Skeletal muscle tissue (tissue), 3 donors: ENCODE measurements at regions not wholly inside any gene's neighbourhood (a gene's known extent, or its start where the extent isn't known, plus 50 kb on each side); places are given as distances from the start of the nearest gene placed in this dataset.

Experiments
- H3K27ac ChIP-seq: one replicate; pipeline ENCODE4 v1.7.0; 2013; ENCODE audit warnings: mild to moderate bottlenecking, low read depth, low read length, inconsistent platforms
- H3K27me3 ChIP-seq, 3 donors: one replicate each; pipeline ENCODE4 v1.7.0; 2013; ENCODE audit warnings: low read length in 3 of 3; ENCODE audit not compliant: control insufficient read depth in 3 of 3, insufficient read depth in 3 of 3
- H3K36me3 ChIP-seq, 3 donors: one replicate each; pipeline ENCODE4 v1.7.0; 2013; ENCODE audit warnings: low read length in 3 of 3; ENCODE audit not compliant: control insufficient read depth in 3 of 3, insufficient read depth in 3 of 3
- H3K4me1 ChIP-seq, 3 donors: one replicate each; pipeline ENCODE4 v1.7.0; 2013; ENCODE audit warnings: low read length in 3 of 3, mild to moderate bottlenecking in 3 of 3; ENCODE audit not compliant: control insufficient read depth in 3 of 3, insufficient read depth in 3 of 3
- H3K4me3 ChIP-seq, 3 donors: one replicate each; pipeline ENCODE4 v1.7.0; 2013; ENCODE audit warnings: low read length in 3 of 3
- H3K9ac ChIP-seq, 3 donors: one replicate each; pipeline ENCODE4 v1.7.0; 2013; ENCODE audit warnings: low read length in 3 of 3, mild to moderate bottlenecking in 3 of 3, moderate library complexity in 2 of 3, low read depth in 1 of 3
- H3K9me3 ChIP-seq, 3 donors: one replicate each; pipeline ENCODE4 v1.7.0; 2013; ENCODE audit warnings: low read length in 3 of 3; ENCODE audit not compliant: control insufficient read depth in 3 of 3
- donor health status: Osteomylitis.

- H3K9ac ChIP-seq: no peak overlapping the region
- peaks cover 0 to 18% (median 10%) of the 10 kb centered on the region in 3 donors for H3K27me3 ChIP-seq
Measured at GRCh38 chr2:120401275-120402066, 55.5 kb downstream of the INHBB start.

GRCh38 chr2:120402067-120402433 lies 56.1 kb downstream of the INHBB start:
- H3K9ac ChIP-seq: no peak overlapping the region
- H3K36me3 ChIP-seq: no peaks in the 10 kb centered on the region
- H3K27ac ChIP-seq: no peak overlapping the region
- H3K9me3 ChIP-seq: no peaks in the 10 kb centered on the region
- no peaks in the 10 kb centered on the region for H3K4me1 ChIP-seq
- no peak overlapping the region for H3K4me3 ChIP-seq
- H3K27me3 ChIP-seq: peaks cover 0 to 15% (median 7%) of the 10 kb centered on the region in 3 donors

More at GRCh38 chr2:120401275-120402066, 55.5 kb downstream of the INHBB start:
- Histone ChIP-seq H3K9me3 (no peaks in the 10 kb centered on the region), H3K4me1 (no peaks in the 10 kb centered on the region), H3K27ac (no peak overlapping the region), H3K36me3 (no peaks in the 10 kb centered on the region), H3K4me3 (no peak overlapping the region)

- Histone ChIP-seq H3K27ac (no peak overlapping the region), H3K4me3 (no peak overlapping the region), H3K9me3 (no peaks in the 10 kb centered on the region), H3K4me1 (no peaks in the 10 kb centered on the region), H3K27me3 (peaks cover 0 to 15% (median 5%) of the 10 kb centered on the region in 3 donors), H3K36me3 (no peaks in the 10 kb centered on the region), H3K9ac (no peak overlapping the region)
Measured at GRCh38 chr2:120402508-120402907, 56.6 kb downstream of the INHBB start.

GRCh38 chr2:120403261-120403660 lies 57.3 kb downstream of the INHBB start:
- Histone ChIP-seq H3K36me3 (no peaks in the 10 kb centered on the region), H3K9ac (no peak overlapping the region), H3K27me3 (peaks cover 0 to 15% (median 0%) of the 10 kb centered on the region in 3 donors), H3K4me1 (no peaks in the 10 kb centered on the region), H3K4me3 (no peak overlapping the region), H3K9me3 (no peaks in the 10 kb centered on the region), H3K27ac (no peak overlapping the region)

- no peaks in the 10 kb centered on the region for H3K9me3 ChIP-seq
- no peaks in the 10 kb centered on the region for H3K36me3 ChIP-seq
- H3K9ac ChIP-seq: no peak overlapping the region
- no peaks in the 10 kb centered on the region for H3K4me1 ChIP-seq
- peaks cover 0 to 15% (median 0%) of the 10 kb centered on the region in 3 donors for H3K27me3 ChIP-seq
- H3K27ac ChIP-seq: no peak overlapping the region
- no peak overlapping the region for H3K4me3 ChIP-seq
Measured at GRCh38 chr2:120403676-120404075, 57.7 kb downstream of the INHBB start.

- no peaks in the 10 kb centered on the region for H3K9me3 ChIP-seq
- H3K27ac ChIP-seq: no peak overlapping the region
- no peak overlapping the region for H3K4me3 ChIP-seq
- H3K27me3 ChIP-seq: peaks cover 0 to 13% (median 0%) of the 10 kb centered on the region in 3 donors
- no peak overlapping the region for H3K9ac ChIP-seq
- H3K36me3 ChIP-seq: no peaks in the 10 kb centered on the region
- no peaks in the 10 kb centered on the region for H3K4me1 ChIP-seq
Measured at GRCh38 chr2:120404274-120404673, 58.3 kb downstream of the INHBB start.

GRCh38 chr2:120404941-120405758 lies 59.2 kb downstream of the INHBB start:
- Histone ChIP-seq H3K4me1 (no peaks in the 10 kb centered on the region), H3K4me3 (no peak overlapping the region), H3K36me3 (no peaks in the 10 kb centered on the region), H3K27me3 (peaks cover 0 to 8% (median 0%) of the 10 kb centered on the region in 3 donors), H3K9me3 (peaks cover 2 to 5% (median 5%) of the 10 kb centered on the region in 3 donors), H3K9ac (no peak overlapping the region), H3K27ac (no peak overlapping the region)

- H3K27ac ChIP-seq: no peak overlapping the region
- H3K27me3 ChIP-seq: peaks cover 0 to 5% (median 0%) of the 10 kb centered on the region in 3 donors
- no peak overlapping the region for H3K9ac ChIP-seq
- H3K4me1 ChIP-seq: no peaks in the 10 kb centered on the region
- H3K36me3 ChIP-seq: no peaks in the 10 kb centered on the region
- H3K4me3 ChIP-seq: no peak overlapping the region
- H3K9me3 ChIP-seq: peaks cover 3 to 6% (median 5%) of the 10 kb centered on the region in 3 donors
Measured at GRCh38 chr2:120405759-120406099, 59.8 kb downstream of the INHBB start.

GRCh38 chr2:120406566-120406965 lies 60.6 kb downstream of the INHBB start:
- Histone ChIP-seq H3K9me3 (peaks cover 3 to 6% (median 5%) of the 10 kb centered on the region in 3 donors), H3K27me3 (peaks cover 0 to 3% (median 0%) of the 10 kb centered on the region in 3 donors), H3K36me3 (no peaks in the 10 kb centered on the region), H3K4me3 (no peak overlapping the region), H3K9ac (no peak overlapping the region), H3K4me1 (no peaks in the 10 kb centered on the region), H3K27ac (no peak overlapping the region)

GRCh38 chr2:120410487-120410886 lies 64.6 kb downstream of the INHBB start:
- H3K27ac ChIP-seq: no peak overlapping the region
- H3K4me3 ChIP-seq: no peak overlapping the region
- peaks cover 3 to 10% (median 5%) of the 10 kb centered on the region in 3 donors for H3K9me3 ChIP-seq
- H3K9ac ChIP-seq: no peak overlapping the region
- no peaks in the 10 kb centered on the region for H3K4me1 ChIP-seq
- H3K27me3 ChIP-seq: no peaks in the 10 kb centered on the region
- H3K36me3 ChIP-seq: no peaks in the 10 kb centered on the region
